ENCODE measurements at regions not wholly inside any gene's neighbourhood (a gene's known extent, or its start where the extent isn't known, plus 50 kb on each side); places are given as distances from the start of the nearest gene placed in this dataset.
"Not testable (repeated sequence)": the region's sequence is repeated elsewhere in the genome, so short reads cannot be mapped to it uniquely, and the experiment has no call there.

DNA sequence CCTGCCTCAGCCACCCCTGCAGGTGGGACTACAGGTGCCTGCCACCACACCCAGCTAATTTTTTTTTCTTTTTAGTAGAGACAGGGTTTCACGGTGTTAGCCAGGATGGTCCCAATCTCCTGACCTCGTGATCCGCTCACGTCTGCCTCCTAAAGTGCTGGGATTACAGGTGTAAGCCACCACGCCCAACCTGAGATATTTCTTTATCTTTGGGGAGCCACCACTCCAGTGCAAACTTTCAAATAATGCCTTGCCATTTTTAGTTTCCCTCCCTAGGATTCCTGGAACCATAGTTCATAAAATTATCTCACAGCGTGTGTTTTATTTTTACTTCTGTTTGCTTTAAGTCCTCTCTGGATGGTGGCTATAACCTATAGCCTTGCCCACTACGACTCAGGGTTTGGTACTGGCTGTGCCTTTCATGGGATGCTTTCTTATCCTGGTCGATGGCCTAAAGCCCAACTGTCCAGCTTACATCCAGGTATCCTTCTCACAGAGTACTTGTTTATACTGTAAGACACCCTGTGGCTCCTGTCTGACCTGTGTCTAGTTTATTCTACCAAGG, 374.7 kb upstream of the NPAP1 start:
- TF ChIP-seq, protein P1, sequence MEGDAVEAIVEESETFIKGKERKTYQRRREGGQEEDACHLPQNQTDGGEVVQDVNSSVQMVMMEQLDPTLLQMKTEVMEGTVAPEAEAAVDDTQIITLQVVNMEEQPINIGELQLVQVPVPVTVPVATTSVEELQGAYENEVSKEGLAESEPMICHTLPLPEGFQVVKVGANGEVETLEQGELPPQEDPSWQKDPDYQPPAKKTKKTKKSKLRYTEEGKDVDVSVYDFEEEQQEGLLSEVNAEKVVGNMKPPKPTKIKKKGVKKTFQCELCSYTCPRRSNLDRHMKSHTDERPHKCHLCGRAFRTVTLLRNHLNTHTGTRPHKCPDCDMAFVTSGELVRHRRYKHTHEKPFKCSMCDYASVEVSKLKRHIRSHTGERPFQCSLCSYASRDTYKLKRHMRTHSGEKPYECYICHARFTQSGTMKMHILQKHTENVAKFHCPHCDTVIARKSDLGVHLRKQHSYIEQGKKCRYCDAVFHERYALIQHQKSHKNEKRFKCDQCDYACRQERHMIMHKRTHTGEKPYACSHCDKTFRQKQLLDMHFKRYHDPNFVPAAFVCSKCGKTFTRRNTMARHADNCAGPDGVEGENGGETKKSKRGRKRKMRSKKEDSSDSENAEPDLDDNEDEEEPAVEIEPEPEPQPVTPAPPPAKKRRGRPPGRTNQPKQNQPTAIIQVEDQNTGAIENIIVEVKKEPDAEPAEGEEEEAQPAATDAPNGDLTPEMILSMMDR (IDR thresholded peaks at IDR 0.05), result not testable (repeated sequence)
- TF ChIP-seq, protein P2, sequence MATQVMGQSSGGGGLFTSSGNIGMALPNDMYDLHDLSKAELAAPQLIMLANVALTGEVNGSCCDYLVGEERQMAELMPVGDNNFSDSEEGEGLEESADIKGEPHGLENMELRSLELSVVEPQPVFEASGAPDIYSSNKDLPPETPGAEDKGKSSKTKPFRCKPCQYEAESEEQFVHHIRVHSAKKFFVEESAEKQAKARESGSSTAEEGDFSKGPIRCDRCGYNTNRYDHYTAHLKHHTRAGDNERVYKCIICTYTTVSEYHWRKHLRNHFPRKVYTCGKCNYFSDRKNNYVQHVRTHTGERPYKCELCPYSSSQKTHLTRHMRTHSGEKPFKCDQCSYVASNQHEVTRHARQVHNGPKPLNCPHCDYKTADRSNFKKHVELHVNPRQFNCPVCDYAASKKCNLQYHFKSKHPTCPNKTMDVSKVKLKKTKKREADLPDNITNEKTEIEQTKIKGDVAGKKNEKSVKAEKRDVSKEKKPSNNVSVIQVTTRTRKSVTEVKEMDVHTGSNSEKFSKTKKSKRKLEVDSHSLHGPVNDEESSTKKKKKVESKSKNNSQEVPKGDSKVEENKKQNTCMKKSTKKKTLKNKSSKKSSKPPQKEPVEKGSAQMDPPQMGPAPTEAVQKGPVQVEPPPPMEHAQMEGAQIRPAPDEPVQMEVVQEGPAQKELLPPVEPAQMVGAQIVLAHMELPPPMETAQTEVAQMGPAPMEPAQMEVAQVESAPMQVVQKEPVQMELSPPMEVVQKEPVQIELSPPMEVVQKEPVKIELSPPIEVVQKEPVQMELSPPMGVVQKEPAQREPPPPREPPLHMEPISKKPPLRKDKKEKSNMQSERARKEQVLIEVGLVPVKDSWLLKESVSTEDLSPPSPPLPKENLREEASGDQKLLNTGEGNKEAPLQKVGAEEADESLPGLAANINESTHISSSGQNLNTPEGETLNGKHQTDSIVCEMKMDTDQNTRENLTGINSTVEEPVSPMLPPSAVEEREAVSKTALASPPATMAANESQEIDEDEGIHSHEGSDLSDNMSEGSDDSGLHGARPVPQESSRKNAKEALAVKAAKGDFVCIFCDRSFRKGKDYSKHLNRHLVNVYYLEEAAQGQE (IDR thresholded peaks at IDR 0.05; ENCODE audit: insufficient read depth in 1 of 2, low read depth in 2 of 2, low read length in 1 of 2), result not testable (repeated sequence)
- not testable (repeated sequence) for TF ChIP-seq SIN3A (IDR thresholded peaks at IDR 0.05; ENCODE audit: borderline replicate concordance, insufficient read depth, low read depth, low read length); POLR2AphosphoS5 (IDR thresholded peaks at IDR 0.05; ENCODE audit: low read depth, low read length); TCF7L2 (IDR thresholded peaks at IDR 0.05; ENCODE audit: low read depth, low read length)
